MG63 (cell line): ENCODE measurements at regions not wholly inside any gene's neighbourhood (a gene's known extent, or its start where the extent isn't known, plus 50 kb on each side); places are given as distances from the start of the nearest gene placed in this dataset.

Source experiments
- DNase-seq: peaks from one replicate; pipeline ENCODE4 v3.0.0-alpha.2; 2020
- H3K27me3 ChIP-seq: fragments of 250-450 bp; sonication (Bioruptor Pico); 2 replicates; pipeline ENCODE4 v1.5.1; 2020; ENCODE audit warnings: mild to moderate bottlenecking, moderate library complexity
- H3K36me3 ChIP-seq: fragments of 250-450 bp; sonication (Bioruptor Pico); 2 replicates; pipeline ENCODE4 v1.5.1; 2020; ENCODE audit warnings: mild to moderate bottlenecking, moderate library complexity
- H3K4me3 ChIP-seq: fragments of 250-450 bp; sonication (Bioruptor Pico); 2 replicates; pipeline ENCODE4 v1.5.1; 2020; ENCODE audit warnings: mild to moderate bottlenecking, moderate library complexity
- H3K9me3 ChIP-seq: fragments of 250-450 bp; sonication (Bioruptor Pico); 2 replicates; pipeline ENCODE4 v1.5.1; 2020; ENCODE audit warnings: mild to moderate bottlenecking, moderate library complexity

DNA sequence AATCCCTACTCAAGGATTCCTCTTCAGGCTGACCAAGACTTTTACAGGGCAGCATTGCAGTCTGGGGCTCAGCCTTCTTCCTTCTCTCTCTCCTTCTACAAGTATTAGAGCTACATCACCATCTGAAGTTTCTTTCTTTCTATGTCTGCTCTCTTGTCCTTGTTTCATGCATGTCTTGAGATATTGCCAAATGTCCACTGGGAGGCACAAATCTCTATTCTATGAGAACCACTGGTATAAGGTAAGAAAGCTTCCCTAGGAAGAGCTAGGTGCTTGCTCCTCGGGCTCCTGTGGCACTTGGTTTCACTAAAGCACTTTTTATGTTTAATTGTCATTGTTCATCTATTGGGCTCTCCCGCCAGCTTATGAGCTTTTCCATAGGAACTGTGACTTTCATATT lies 289.2 kb upstream of the PCSK5 start:
- no peak overlapping the region for H3K4me3 ChIP-seq
- DNase-seq, result no peak
- no peaks in the 10 kb centered on the region for H3K9me3 ChIP-seq
- no peaks in the 10 kb centered on the region for H3K27me3 ChIP-seq
- H3K36me3 ChIP-seq, result no peaks in the 10 kb centered on the region

GRCh38 chr9:75602060-75602459 lies 288.4 kb upstream of the PCSK5 start:
- Histone ChIP-seq H3K36me3 (no peaks in the 10 kb centered on the region), H3K27me3 (no peaks in the 10 kb centered on the region), H3K9me3 (no peaks in the 10 kb centered on the region), H3K4me3 (no peak overlapping the region)
- DNase-seq, result no peak

- DNase-seq, result no peak
- H3K9me3 ChIP-seq, result no peaks in the 10 kb centered on the region
- H3K36me3 ChIP-seq, result no peaks in the 10 kb centered on the region
- no peak overlapping the region for H3K4me3 ChIP-seq
- no peaks in the 10 kb centered on the region for H3K27me3 ChIP-seq
Measured at GRCh38 chr9:75604661-75605060, 285.8 kb upstream of the PCSK5 start.

DNA sequence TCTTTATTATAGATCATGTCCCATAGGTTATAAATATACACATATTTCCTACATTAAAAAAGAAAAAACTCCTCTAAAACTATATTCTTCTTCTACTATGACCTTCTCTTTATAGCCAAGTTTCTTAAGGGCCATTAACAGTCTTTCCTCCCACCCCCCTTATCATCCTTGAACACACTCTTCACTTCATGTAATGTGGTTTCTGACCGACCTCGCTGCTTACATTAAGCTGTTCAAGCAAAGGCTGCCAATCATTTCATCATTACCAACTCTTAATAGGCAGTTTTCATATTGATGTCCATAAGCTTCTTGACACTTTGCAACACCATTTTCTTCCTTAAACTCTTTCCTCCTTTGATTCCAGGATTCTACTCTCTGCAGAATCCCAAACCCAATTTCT lies 283.0 kb upstream of the PCSK5 start:
- no peaks in the 10 kb centered on the region for H3K9me3 ChIP-seq
- no peaks in the 10 kb centered on the region for H3K36me3 ChIP-seq
- no peaks in the 10 kb centered on the region for H3K27me3 ChIP-seq
- no peak overlapping the region for H3K4me3 ChIP-seq
- DNase-seq, result no peak

GRCh38 chr9:75609401-75609800 lies 281.1 kb upstream of the PCSK5 start:
- Histone ChIP-seq H3K36me3 (no peaks in the 10 kb centered on the region), H3K4me3 (no peak overlapping the region), H3K9me3 (no peaks in the 10 kb centered on the region), H3K27me3 (no peaks in the 10 kb centered on the region)
- no peak for DNase-seq

DNA sequence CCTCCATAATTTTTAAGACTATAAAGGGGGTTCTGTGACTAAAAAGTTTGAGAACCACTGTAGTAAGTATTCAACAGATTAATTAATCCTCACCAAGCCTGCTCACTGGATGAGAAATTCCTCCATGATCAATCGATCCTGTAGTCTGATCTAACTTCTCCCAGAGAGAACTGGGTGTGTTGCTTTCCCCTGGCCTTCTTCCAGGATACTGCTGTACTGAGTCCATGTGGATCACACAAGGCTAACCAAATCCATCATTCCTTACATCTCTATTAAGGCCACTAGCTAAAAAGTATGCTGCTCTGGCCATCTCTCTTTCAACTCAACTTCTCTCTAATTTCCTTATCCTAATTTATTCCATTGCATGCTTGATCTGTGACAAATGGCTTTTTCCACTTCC lies 280.2 kb upstream of the PCSK5 start:
- Histone ChIP-seq H3K9me3 (no peaks in the 10 kb centered on the region), H3K27me3 (no peaks in the 10 kb centered on the region), H3K36me3 (no peaks in the 10 kb centered on the region), H3K4me3 (no peak overlapping the region)
- no peak for DNase-seq

DNA sequence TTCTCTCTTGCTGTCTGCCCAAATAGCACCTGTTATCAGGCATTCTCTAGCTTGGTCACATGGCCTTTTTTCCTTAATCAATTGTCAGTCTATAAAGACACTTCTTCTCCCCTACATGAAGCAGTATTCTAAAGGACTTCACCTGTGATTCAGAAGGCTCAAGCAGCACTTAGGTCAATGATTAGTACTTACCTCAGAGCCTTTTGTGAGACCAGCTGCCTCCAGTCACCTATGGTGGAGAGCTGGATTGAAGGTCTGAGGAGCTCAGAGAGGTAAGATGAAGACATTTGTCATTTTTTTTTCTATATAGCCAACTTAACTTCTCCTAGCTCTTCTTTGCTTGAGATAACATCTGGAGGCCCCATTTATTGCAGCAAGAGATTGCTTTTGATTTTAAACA lies 278.3 kb upstream of the PCSK5 start:
- no peaks in the 10 kb centered on the region for H3K27me3 ChIP-seq
- H3K9me3 ChIP-seq, result no peaks in the 10 kb centered on the region
- H3K4me3 ChIP-seq, result no peak overlapping the region
- DNase-seq, result no peak
- no peaks in the 10 kb centered on the region for H3K36me3 ChIP-seq

DNA sequence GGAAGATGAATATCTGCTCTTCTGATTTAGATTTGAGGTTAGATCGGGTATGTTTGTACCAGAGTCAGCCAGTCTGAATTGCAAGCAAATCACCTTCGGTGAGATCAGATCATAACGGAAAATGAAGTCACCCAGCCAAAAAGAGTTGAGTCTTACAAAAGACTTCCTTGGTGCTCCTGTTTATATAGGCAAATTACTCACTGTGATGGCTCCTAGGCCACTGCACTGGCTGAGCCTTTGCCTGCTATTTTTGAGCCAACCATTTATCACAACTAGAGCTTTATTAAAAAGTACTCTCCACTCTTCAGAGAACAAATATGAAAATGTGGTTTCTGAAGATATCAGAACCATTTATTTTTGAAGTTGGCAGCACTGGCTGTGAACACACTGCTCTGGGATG lies 277.7 kb upstream of the PCSK5 start:
- H3K9me3 ChIP-seq, result no peaks in the 10 kb centered on the region
- no peak for DNase-seq
- no peaks in the 10 kb centered on the region for H3K27me3 ChIP-seq
- H3K4me3 ChIP-seq, result no peak overlapping the region
- H3K36me3 ChIP-seq, result no peaks in the 10 kb centered on the region

DNA sequence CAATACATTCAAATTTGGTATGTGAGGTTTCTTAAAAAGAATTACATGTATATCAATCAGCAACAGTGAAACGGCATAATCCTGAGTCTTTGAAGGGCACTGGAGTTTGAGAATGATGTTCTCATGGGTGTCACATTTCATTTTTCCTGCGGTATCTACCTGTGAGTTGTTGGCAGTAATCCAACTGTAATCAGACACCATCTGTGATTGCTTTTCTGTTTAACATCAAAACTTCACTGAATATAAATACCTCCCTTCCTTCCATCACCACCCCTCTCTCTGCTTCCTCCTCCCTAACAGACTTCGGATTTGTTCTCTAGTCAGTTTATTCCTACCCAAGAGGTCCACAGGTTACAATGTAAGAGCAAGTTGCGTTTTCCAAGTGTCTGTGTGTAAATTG lies 275.2 kb upstream of the PCSK5 start:
- Histone ChIP-seq H3K27me3 (no peaks in the 10 kb centered on the region), H3K4me3 (no peak overlapping the region), H3K36me3 (no peaks in the 10 kb centered on the region), H3K9me3 (no peaks in the 10 kb centered on the region)
- no peak for DNase-seq

DNA sequence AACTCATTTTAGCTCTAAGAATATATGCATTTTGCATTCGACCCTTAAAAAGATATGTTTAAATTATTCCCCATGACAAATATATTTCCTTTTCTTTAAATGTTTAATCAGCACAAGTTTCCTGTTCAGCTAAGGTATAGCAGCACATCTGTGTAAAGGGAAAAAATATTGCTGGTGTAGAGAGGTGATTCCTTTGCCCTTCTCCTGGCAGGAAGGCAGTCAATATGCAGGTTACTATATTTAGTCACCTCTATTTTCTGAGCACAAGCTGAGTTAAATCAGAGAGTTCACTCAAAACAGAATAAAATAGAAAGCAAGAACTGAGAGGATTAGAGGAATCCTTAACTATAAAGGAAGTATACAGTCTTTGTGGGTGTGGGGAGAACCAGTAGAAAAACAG lies 274.4 kb upstream of the PCSK5 start:
- Histone ChIP-seq H3K27me3 (no peaks in the 10 kb centered on the region), H3K36me3 (no peaks in the 10 kb centered on the region), H3K9me3 (no peaks in the 10 kb centered on the region), H3K4me3 (no peak overlapping the region)
- no peak for DNase-seq

DNA sequence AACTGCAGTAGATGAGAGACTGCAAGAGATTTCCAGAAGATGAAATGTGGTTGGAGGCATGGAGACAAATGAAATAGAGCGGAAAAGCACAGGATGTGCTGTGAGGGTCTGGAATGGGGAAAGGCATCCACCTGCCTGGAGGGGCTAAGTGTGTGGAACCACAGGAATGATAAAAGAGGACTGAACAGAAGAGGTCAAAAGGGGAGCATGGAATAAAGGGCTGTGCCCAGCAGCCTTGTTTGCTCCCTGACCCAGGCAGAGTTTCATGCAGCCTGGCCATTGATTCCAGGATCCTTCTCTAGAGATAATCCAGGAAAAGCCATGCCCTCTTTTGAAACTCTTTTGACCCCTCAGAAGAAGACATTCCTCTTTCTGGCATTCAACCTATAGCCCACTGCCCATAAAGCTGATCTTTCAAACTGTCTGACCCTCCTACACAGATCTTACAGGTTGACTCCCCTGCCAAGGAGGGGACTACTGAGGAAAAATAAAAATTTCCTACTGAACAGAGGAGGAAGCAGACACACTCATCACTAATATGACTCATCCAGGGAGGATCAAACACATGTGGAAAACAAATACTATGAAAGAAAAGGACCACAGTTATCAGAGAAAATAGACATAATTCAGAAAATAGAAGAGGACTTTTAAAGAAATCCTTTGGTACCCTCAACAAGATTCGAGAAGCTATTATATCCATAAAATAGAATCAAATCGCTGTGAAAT lies 273.5 kb upstream of the PCSK5 start:
- H3K9me3 ChIP-seq, result no peaks in the 10 kb centered on the region
- no peak for DNase-seq
- H3K27me3 ChIP-seq, result no peaks in the 10 kb centered on the region
- no peaks in the 10 kb centered on the region for H3K36me3 ChIP-seq
- H3K4me3 ChIP-seq, result no peak overlapping the region

GRCh38 chr9:75623462-75623861 lies 267.0 kb upstream of the PCSK5 start:
- Histone ChIP-seq H3K9me3 (no peaks in the 10 kb centered on the region), H3K27me3 (no peaks in the 10 kb centered on the region), H3K36me3 (no peaks in the 10 kb centered on the region), H3K4me3 (no peak overlapping the region)
- no peak for DNase-seq

- no peak overlapping the region for H3K4me3 ChIP-seq
- no peaks in the 10 kb centered on the region for H3K9me3 ChIP-seq
- DNase-seq, result no peak
- no peaks in the 10 kb centered on the region for H3K36me3 ChIP-seq
- H3K27me3 ChIP-seq, result no peaks in the 10 kb centered on the region
Measured at GRCh38 chr9:75624998-75625397, 265.5 kb upstream of the PCSK5 start.

DNA sequence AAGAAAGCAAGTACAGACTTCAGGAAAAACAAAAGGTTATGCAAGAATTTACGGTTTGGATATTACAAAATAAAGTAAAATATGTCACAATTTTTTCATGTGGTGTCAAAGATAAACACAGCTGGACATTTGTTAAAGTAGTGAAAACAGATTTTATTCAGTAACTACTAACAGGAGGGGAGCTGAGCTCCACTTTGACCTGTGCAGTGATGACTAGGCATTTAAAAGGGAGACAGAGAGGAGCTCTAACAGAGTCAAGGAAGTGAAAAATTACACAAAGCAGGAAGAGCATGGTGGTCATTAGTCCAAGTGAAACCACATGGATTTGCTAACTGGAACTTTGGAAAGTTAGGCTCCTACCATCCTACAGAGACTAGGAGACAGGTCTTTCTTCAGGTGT lies 263.6 kb upstream of the PCSK5 start:
- DNase-seq, result no peak
- no peaks in the 10 kb centered on the region for H3K36me3 ChIP-seq
- no peaks in the 10 kb centered on the region for H3K9me3 ChIP-seq
- no peak overlapping the region for H3K4me3 ChIP-seq
- H3K27me3 ChIP-seq, result no peaks in the 10 kb centered on the region

GRCh38 chr9:75628952-75629351 lies 261.5 kb upstream of the PCSK5 start:
- Histone ChIP-seq H3K36me3 (no peaks in the 10 kb centered on the region), H3K9me3 (no peaks in the 10 kb centered on the region), H3K27me3 (no peaks in the 10 kb centered on the region), H3K4me3 (no peak overlapping the region)
- no peak for DNase-seq

GRCh38 chr9:75633451-75634057 lies 256.9 kb upstream of the PCSK5 start:
- no peaks in the 10 kb centered on the region for H3K36me3 ChIP-seq
- no peak for DNase-seq
- H3K27me3 ChIP-seq, result no peaks in the 10 kb centered on the region
- H3K9me3 ChIP-seq, result no peaks in the 10 kb centered on the region
- H3K4me3 ChIP-seq, result no peak overlapping the region

DNA sequence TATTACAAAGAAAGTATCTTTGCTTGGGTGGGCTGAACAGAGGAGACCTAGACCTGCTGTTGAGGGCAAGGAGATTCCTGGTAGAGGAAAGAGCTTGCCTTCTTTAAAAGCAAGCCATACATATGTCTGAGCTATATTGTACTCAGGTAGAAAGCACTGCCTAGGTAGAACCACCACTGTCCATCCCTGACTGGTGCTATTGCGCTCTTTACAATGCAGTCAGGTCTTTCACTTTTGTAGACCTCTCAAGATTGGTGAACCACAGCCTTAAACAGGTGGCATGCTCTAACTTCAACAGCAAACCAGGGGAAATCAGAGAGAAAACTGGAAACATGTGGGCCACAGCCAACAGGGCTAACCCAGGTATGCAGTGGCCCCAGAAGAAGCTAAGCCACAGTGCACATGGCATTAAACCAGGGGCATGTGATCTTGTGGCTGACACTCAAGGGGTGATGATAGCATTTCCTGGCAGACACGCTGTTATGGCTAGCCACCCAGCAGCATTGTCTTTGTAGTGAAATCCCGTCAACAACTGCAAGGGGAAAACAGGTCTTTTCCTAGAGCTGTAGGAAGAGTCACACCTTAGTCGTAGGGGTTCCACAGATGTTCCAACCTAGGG lies 253.9 kb upstream of the PCSK5 start:
- Histone ChIP-seq H3K27me3 (no peaks in the 10 kb centered on the region), H3K4me3 (no peak overlapping the region), H3K9me3 (no peaks in the 10 kb centered on the region), H3K36me3 (no peaks in the 10 kb centered on the region)
- DNase-seq, result no peak

DNA sequence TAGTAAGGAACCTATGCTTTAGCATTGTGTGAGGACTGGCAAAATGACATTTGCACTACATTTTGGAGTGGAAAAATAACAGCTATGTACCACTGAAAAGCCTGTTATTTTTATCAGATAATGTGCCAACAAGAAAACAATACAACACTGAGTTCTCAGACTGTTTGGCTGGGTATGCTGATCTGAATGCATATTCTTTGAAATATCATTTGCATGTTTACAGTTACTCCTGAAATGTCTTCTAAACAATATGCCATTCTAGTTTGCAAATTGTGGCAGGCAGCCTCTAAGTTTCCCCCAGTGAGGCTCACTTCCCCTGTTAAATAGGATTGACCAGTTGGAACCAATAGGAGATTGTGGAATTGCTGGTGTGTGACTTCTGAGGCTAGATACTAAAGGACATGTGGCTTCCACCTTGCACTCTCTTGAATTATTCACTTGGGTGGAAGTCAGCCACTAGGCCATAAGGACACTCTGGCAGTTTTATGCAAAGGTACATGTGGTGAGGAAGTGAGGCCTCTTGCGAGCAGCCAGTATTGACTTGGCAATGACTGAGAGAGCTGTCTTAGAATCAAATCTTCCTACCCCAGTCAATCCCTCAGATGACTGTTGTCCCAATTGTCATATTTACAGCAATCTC lies 250.4 kb upstream of the PCSK5 start:
- Histone ChIP-seq H3K27me3 (no peaks in the 10 kb centered on the region), H3K36me3 (no peaks in the 10 kb centered on the region), H3K4me3 (no peak overlapping the region), H3K9me3 (no peaks in the 10 kb centered on the region)
- no peak for DNase-seq
